ENCODE measurements at regions not wholly inside any gene's neighbourhood (a gene's known extent, or its start where the extent isn't known, plus 50 kb on each side); places are given as distances from the start of the nearest gene placed in this dataset.

GRCh38 chr4:111814961-111815360, 330.3 kb upstream of the FAM241A start:
- no peak overlapping the region for H3K4me2 ChIP-seq (ENCODE audit: low read depth, low read length, poor library complexity, severe bottlenecking)
- H3K27me3 ChIP-seq (ENCODE audit: low read length) = no peaks in the 10 kb centered on the region
- H3K4me3 ChIP-seq (ENCODE audit: insufficient read depth, low read length, poor library complexity, severe bottlenecking) = no peak overlapping the region
- no peak for TF ChIP-seq CTCF (IDR thresholded peaks at IDR 0.05; ENCODE audit: insufficient read depth, low read length, poor library complexity, severe bottlenecking)
- TF ChIP-seq EZH2phosphoT487 (conservative IDR thresholded peaks at IDR 0.05; ENCODE audit: low read length) = no peak
- no peak overlapping the region for H3K27ac ChIP-seq (ENCODE audit: low read depth, low read length)
- no peaks in the 10 kb centered on the region for H3K9me2 ChIP-seq (replicated peaks; ENCODE audit: insufficient read depth, low read length)
- H3K9me3 ChIP-seq (ENCODE audit: insufficient read depth, low read length) = no peaks in the 10 kb centered on the region
- H3K36me3 ChIP-seq (ENCODE audit: low read length) = no peaks in the 10 kb centered on the region
- no peaks in the 10 kb centered on the region for H4K20me1 ChIP-seq (ENCODE audit: low read depth, low read length)
- no peaks in the 10 kb centered on the region for H3F3A ChIP-seq (ENCODE audit: insufficient read depth)
- no peak overlapping the region for H3K9ac ChIP-seq (ENCODE audit: low read length)
- no peak overlapping the region for H2AFZ ChIP-seq (ENCODE audit: low read depth, low read length, severe bottlenecking)
- no peaks in the 10 kb centered on the region for H3K79me2 ChIP-seq (ENCODE audit: insufficient read depth, low read length)

- no peak overlapping the region for H3K27ac ChIP-seq (ENCODE audit: low read depth, low read length)
- no peaks in the 10 kb centered on the region for H3K79me2 ChIP-seq (ENCODE audit: insufficient read depth, low read length)
- no peak overlapping the region for H2AFZ ChIP-seq (ENCODE audit: low read depth, low read length, severe bottlenecking)
- TF ChIP-seq EZH2phosphoT487 (conservative IDR thresholded peaks at IDR 0.05; ENCODE audit: low read length) (no peak), CTCF (IDR thresholded peaks at IDR 0.05; ENCODE audit: insufficient read depth, low read length, poor library complexity, severe bottlenecking) (no peak)
- no peak overlapping the region for H3K4me3 ChIP-seq (ENCODE audit: insufficient read depth, low read length, poor library complexity, severe bottlenecking)
- H3K9ac ChIP-seq (ENCODE audit: low read length) = no peak overlapping the region
- no peaks in the 10 kb centered on the region for H3F3A ChIP-seq (ENCODE audit: insufficient read depth)
- H3K27me3 ChIP-seq (ENCODE audit: low read length) = no peaks in the 10 kb centered on the region
- H3K36me3 ChIP-seq (ENCODE audit: low read length) = no peaks in the 10 kb centered on the region
- no peaks in the 10 kb centered on the region for H3K9me2 ChIP-seq (replicated peaks; ENCODE audit: insufficient read depth, low read length)
- H4K20me1 ChIP-seq (ENCODE audit: low read depth, low read length) = no peaks in the 10 kb centered on the region
- H3K9me3 ChIP-seq (ENCODE audit: insufficient read depth, low read length) = no peaks in the 10 kb centered on the region
- H3K4me2 ChIP-seq (ENCODE audit: low read depth, low read length, poor library complexity, severe bottlenecking) = no peak overlapping the region
Observed at GRCh38 chr4:111821342-111821741, 323.9 kb upstream of the FAM241A start.

- no peaks in the 10 kb centered on the region for H3K9me2 ChIP-seq (replicated peaks; ENCODE audit: insufficient read depth, low read length)
- H3K9me3 ChIP-seq (ENCODE audit: insufficient read depth, low read length) = no peaks in the 10 kb centered on the region
Observed at GRCh38 chr4:111836601-111837000, 308.7 kb upstream of the FAM241A start.

More at GRCh38 chr4:111836601-111837000, 308.7 kb upstream of the FAM241A start:
- H4K20me1 ChIP-seq (ENCODE audit: low read depth, low read length) = no peaks in the 10 kb centered on the region
- H2AFZ ChIP-seq (ENCODE audit: low read depth, low read length, severe bottlenecking) = no peak overlapping the region
- H3K9ac ChIP-seq (ENCODE audit: low read length) = no peak overlapping the region
- no peaks in the 10 kb centered on the region for H3K27me3 ChIP-seq (ENCODE audit: low read length)
- no peak overlapping the region for H3K4me3 ChIP-seq (ENCODE audit: insufficient read depth, low read length, poor library complexity, severe bottlenecking)
- no peaks in the 10 kb centered on the region for H3K79me2 ChIP-seq (ENCODE audit: insufficient read depth, low read length)
- H3K36me3 ChIP-seq (ENCODE audit: low read length) = no peaks in the 10 kb centered on the region
- no peaks in the 10 kb centered on the region for H3F3A ChIP-seq (ENCODE audit: insufficient read depth)
- no peak overlapping the region for H3K4me2 ChIP-seq (ENCODE audit: low read depth, low read length, poor library complexity, severe bottlenecking)
- no peak overlapping the region for H3K27ac ChIP-seq (ENCODE audit: low read depth, low read length)
- TF ChIP-seq EZH2phosphoT487 (conservative IDR thresholded peaks at IDR 0.05; ENCODE audit: low read length) = no peak
- no peak for TF ChIP-seq CTCF (IDR thresholded peaks at IDR 0.05; ENCODE audit: insufficient read depth, low read length, poor library complexity, severe bottlenecking)
